ENCODE measurements at regions not wholly inside any gene's neighbourhood (a gene's known extent, or its start where the extent isn't known, plus 50 kb on each side); places are given as distances from the start of the nearest gene placed in this dataset.

DNA sequence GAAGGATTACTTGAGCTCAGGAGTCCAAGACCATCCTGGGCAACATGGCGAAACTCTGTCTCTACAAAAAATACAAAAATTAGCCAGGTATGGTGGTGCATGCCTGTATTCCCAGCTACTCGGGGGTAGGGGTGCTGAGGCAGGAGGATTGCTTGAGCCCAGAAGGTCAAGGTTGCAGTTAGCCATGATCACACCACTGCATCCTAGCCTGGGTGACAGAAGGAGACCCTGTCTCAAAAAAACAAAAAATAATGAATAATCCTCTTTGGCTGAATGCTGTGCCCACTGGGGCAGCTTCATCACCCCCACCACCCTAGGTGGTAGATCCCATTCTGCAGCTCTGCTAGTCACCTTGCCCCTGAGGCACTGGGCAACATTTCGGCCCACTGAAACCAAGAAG is 109.4 kb downstream of the ZFP36L2 start:
- H3K4me3 ChIP-seq (ENCODE audit: low read length) = no peak overlapping the region
- DNase-seq (ENCODE audit: low read depth, low spot score) = no peak

- no peak for DNase-seq (ENCODE audit: low read depth, low spot score)
- H3K4me3 ChIP-seq (ENCODE audit: low read length) = no peak overlapping the region
These were observed 110.5 kb downstream of the ZFP36L2 start for GRCh38 chr2:43115881-43116280.

DNA sequence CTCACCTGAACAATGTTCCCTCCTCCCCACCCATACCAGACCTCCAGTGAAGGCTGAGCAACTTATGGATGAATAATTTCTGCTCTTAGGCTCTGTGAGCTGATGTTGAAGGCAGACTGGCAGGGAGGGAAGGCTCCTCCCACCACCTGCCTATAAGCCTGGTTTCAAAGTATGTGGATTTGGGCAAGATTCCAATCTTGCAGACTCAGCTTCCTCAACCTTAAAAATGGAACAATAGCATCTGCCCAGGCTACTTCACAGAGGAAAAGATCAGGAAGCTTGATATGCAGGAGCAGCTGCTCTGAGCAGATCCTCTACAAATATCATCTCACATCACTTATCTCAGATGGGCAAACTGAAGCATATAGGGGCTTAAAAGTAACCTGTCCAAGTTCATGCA is 112.2 kb downstream of the ZFP36L2 start:
- DNase-seq (ENCODE audit: low read depth, low spot score) = no peak
- H3K4me3 ChIP-seq (ENCODE audit: low read length) = no peak overlapping the region

DNA sequence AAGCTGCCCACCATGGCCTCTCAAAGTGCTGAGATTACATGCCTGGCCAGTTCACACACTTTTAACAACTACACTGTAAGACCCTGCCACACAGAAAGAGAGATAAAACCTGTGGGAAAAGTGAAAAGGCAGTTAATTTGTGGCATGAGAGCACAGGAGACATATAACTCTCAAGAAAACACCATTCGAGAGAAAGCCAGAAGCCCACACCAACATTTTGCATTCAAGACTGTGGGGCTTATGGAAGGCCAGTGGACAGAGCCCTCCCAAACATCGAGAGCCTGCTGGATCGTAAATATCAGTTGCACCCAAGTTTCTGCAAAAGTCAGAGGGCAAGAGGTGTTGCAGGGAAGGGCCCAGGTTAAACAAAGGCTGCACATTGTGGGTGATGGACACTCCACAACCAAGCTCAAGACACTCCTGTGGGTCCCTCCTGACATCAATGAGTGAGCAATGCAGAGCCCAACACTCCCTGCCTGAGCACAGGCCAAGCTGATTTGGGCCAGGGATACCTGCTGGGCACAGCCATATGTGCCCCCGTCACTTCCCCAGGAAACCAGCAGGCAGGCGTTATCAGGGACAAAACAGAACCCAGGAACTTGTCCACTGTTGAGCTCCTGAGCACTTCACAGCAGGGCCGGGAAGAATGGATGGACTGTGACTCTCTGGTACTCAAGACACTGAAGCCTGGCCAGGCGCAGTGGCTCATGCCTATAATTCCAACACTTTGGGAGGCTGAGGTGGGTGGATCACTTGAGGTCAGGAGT is 114.4 kb downstream of the ZFP36L2 start:
- no peak for DNase-seq (ENCODE audit: low read depth, low spot score)
- H3K4me3 ChIP-seq (ENCODE audit: low read length) = no peak overlapping the region

DNA sequence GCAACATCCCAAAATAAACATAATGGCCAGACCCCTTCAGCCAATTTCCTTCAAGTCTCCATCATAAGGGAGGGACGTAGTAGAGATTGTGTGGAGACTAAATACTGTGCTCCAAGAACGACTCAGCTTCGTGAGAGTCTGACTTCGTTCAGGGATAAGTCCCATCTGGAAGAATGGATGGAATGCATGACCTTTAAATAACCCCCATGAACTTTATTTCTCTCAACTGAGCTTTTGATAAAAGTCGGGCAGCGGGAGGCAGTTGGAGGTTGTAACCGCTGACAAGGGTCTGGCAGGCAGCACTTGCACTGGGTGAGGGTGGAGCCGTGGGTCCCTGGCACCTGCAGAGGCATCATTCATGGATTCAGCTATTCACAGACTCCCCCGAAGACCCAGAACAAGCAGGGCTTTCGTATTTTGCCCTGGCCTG is 115.9 kb downstream of the ZFP36L2 start:
- no peak for DNase-seq (ENCODE audit: low read depth, low spot score)
- H3K4me3 ChIP-seq (ENCODE audit: low read length) = no peak overlapping the region

- no peak overlapping the region for H3K4me3 ChIP-seq (ENCODE audit: low read length)
- DNase-seq (ENCODE audit: low read depth, low spot score) = no peak
These were observed 117.1 kb downstream of the ZFP36L2 start for GRCh38 chr2:43109261-43109743.

GRCh38 chr2:43107679-43108078 is 118.7 kb downstream of the ZFP36L2 start:
- H3K4me3 ChIP-seq (ENCODE audit: low read length) = no peak overlapping the region
- no peak for DNase-seq (ENCODE audit: low read depth, low spot score)

GRCh38 chr2:43106559-43107527 is 119.6 kb downstream of the ZFP36L2 start:
- no peak overlapping the region for H3K4me3 ChIP-seq (ENCODE audit: low read length)
- DNase-seq (ENCODE audit: low read depth, low spot score) = no peak

DNA sequence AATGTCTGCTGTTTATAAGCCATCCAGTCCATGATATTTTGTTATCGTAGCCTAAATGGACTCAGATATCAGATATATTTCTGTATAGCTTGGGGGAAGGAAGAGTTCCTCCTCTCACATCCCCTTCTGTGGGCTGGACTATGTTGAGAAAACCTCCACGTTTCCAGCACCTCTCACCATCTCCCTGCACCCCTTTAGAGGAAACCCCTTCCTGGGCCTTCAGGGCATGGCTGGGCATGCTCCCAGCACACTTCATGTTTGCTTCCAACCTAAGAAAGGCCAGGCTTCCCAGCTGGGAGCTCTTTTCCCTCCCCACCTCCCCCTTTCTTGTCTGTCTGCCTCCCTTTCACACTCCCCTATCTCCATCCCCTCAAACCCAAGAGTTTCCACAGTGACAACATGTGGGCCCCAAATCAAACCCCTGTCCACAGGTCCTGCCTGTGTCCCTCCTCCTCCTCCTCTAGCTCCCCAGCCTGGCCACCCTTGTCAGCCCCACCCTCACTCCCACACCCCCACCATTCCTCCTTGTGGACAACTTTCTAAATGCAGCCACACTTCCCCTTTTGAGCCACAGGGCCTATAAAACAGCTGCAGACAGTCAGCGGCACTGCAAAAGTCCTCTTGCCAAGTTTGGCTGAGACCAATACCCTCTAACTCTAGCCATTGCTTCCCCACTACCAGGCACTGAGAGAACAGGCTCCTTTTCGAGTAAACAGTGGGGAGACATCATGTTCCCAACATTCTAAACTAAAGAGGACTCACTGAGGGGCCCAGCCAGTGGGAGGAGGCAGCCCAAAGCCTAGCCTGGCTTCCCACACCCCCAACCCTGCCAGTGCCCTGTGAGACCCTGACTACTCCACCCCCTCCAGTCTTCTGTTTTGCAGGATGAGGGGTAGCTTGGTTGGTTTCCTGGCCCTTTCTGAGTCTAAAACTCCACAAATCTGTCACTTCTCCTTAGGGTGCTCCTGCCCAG is 120.5 kb downstream of the ZFP36L2 start:
- no peak for DNase-seq (ENCODE audit: low read depth, low spot score)
- H3K4me3 ChIP-seq (ENCODE audit: low read length) = no peak overlapping the region

DNA sequence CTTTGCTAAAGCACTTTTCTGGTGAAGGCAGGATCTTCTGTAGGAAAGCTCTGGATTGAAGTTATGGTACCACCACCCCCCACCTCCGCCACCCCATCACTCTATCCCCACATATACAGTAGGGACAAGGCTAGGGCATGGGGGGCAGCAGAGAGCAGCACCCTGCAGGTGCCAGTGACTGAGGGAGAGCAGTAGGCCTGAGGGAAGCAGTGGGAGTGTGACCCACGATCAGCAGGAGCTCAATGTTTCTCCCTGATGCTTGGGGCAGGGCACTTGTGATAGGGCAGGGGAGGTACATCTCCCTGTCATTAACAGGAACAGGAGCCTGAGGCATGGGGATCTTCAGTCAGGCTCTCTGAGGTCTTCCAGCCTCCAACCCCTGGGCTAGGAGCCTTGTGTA is 121.6 kb downstream of the ZFP36L2 start:
- H3K4me3 ChIP-seq (ENCODE audit: low read length) = no peak overlapping the region

GRCh38 chr2:43104106-43104505 is 122.3 kb downstream of the ZFP36L2 start:
- DNase-seq (ENCODE audit: low read depth, low spot score) = no peak
- no peak overlapping the region for H3K4me3 ChIP-seq (ENCODE audit: low read length)

More for the DNA sequence above, 121.6 kb downstream of the ZFP36L2 start:
- DNase-seq (ENCODE audit: low read depth, low spot score) = no peak

DNA sequence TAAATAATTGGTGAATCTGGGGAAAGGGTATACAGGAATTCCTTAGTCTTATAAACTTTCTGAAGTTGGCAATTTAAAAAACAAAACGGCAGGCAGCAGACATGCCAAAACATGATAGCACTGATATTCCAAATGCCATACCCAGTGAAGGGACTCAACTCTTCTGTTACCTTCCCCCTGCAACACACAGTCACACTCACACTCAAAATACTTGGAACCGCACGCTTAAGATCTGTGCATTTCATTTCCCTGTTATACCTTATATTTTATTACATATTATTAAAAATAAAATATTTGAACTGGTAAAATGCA is 123.4 kb downstream of the ZFP36L2 start:
- no peak overlapping the region for H3K4me3 ChIP-seq (ENCODE audit: low read length)
- DNase-seq (ENCODE audit: low read depth, low spot score) = no peak

DNA sequence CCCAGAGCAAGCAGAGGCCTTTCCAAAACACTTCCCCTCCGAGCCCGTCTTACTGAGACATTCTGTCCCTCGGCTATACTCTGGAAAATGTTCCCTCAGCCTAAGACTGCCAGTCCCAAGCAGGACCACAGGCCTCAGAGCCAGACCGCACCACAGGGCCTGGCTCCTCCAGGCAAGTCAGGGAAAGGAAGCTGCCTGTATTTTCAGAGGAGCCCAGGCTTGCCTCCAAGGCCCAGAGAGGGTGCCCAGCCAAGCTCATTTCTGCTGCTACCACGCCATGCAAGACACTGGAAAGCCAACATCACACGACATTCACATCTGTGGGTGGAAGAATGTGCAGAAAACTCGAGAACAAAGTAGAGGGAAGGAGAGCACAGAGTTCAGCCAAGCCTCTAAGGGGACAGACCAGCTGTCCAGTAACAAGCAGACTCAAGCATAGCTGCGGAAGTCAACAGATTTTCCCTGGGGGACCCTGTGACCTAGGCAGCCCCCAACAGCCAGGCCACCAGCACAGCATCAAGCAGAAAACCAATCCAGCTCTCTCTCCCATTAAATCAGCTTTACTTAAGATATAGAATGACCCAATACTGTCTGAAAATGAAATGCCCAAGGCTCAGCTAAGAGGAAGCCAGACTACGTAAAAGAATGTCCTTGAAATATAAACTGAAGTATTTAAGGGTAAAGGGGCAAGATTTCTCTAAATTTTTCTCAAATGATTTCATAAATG is 123.9 kb downstream of the ZFP36L2 start:
- no peak for DNase-seq (ENCODE audit: low read depth, low spot score)
- no peak overlapping the region for H3K4me3 ChIP-seq (ENCODE audit: low read length)

GRCh38 chr2:43101751-43102150 is 124.7 kb downstream of the ZFP36L2 start:
- no peak for DNase-seq (ENCODE audit: low read depth, low spot score)
- H3K4me3 ChIP-seq (ENCODE audit: low read length) = no peak overlapping the region

DNA sequence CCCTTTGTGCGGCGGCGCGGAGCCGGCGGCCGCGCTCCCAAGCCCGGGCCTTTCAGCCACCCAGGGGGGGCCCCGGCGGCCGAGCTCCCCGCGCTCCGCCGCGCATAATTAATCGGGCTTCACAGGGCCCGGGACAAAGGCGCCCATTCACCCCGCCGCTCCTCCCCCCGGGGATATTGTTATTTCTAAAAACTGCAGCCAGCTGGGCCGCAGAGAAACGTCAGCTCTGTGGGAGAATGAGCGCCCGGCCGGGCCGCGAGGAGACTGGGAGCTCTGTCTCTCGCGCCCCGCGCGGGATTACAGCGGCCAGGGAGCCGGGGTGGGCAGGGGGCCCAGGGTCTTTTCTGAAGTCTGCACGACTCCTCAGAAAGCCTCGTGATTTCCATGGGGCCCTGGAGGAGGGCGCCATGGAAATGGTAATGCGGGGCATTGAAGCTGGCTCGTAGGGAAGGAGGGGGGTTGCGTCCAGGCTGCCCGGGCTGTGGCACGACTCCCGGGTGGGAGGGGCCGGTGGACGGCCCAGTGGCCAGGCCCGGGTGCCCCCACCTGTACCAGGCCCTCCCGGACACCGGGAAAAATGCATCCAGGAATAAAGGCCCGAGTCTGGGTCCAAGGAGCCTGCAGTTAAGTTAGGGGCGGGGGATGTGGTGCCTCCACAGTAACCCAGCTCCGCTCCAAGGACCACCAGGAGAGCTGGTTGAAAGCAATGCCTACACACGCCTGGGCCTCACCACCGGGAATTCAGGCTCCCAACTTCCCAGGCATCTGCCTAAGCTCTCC is 125.3 kb downstream of the ZFP36L2 start:
- no peak for DNase-seq (ENCODE audit: low read depth, low spot score)
- no peak overlapping the region for H3K4me3 ChIP-seq (ENCODE audit: low read length)

- no peak overlapping the region for H3K4me3 ChIP-seq (ENCODE audit: low read length)
- DNase-seq (ENCODE audit: low read depth, low spot score) = no peak
These were observed 126.0 kb downstream of the ZFP36L2 start for GRCh38 chr2:43100362-43100882.

- no peak for DNase-seq (ENCODE audit: low read depth, low spot score)
- no peak overlapping the region for H3K4me3 ChIP-seq (ENCODE audit: low read length)
These were observed 126.6 kb downstream of the ZFP36L2 start for GRCh38 chr2:43099797-43100196.

GRCh38 chr2:43098539-43098938 is 127.9 kb downstream of the ZFP36L2 start:
- no peak for DNase-seq (ENCODE audit: low read depth, low spot score)
- no peak overlapping the region for H3K4me3 ChIP-seq (ENCODE audit: low read length)
